NCI-H128 (cell line): ENCODE measurements at regions not wholly inside any gene's neighbourhood (a gene's known extent, or its start where the extent isn't known, plus 50 kb on each side); places are given as distances from the start of the nearest gene placed in this dataset.
"Not testable (repeated sequence)": the region's sequence is repeated elsewhere in the genome, so short reads cannot be mapped to it uniquely, and the experiment has no call there.

Experiments used
- DNase-seq: peaks from one replicate; lab custom pipeline; 2025; ENCODE audit not compliant: unreplicated experiment; lab: John Stamatoyannopoulos, UW

GRCh38 chr9:71514344-71514975 is 253.9 kb downstream of the CEMIP2 start:
- DNase-seq, result no peak

- DNase-seq, result no peak
Measured at GRCh38 chr9:71509054-71509453, 259.3 kb downstream of the CEMIP2 start.

- not testable (repeated sequence) for DNase-seq
Measured at GRCh38 chr9:71508141-71508540, 260.2 kb downstream of the CEMIP2 start.

- DNase-seq, result no peak
Measured at GRCh38 chr9:71506821-71507220, 261.5 kb downstream of the CEMIP2 start.

- DNase-seq, result no peak
Measured at GRCh38 chr9:71504636-71505035, 263.7 kb downstream of the CEMIP2 start.

GRCh38 chr9:71498691-71499090 is 269.6 kb downstream of the CEMIP2 start:
- no peak for DNase-seq

- DNase-seq, result no peak
Measured at GRCh38 chr9:71490810-71491209, 277.5 kb downstream of the CEMIP2 start.

- no peak for DNase-seq
Measured at GRCh38 chr9:71487061-71487460, 281.3 kb downstream of the CEMIP2 start.

GRCh38 chr9:71485326-71485725 is 283.0 kb downstream of the CEMIP2 start:
- DNase-seq, result no peak

GRCh38 chr9:71483436-71483835 is 284.9 kb downstream of the CEMIP2 start:
- DNase-seq, result no peak

- no peak for DNase-seq
Measured at GRCh38 chr9:71479621-71480020, 288.7 kb downstream of the CEMIP2 start.

- DNase-seq, result no peak
Measured at GRCh38 chr9:71472400-71472799, 295.9 kb downstream of the CEMIP2 start.

- DNase-seq, result no peak
Measured at GRCh38 chr9:71465392-71465791, 302.9 kb downstream of the CEMIP2 start.

GRCh38 chr9:71459082-71459481 is 309.2 kb downstream of the CEMIP2 start:
- no peak for DNase-seq

- peak; percentile 55 for DNase-seq
Measured at GRCh38 chr9:71446473-71447411, 321.6 kb downstream of the CEMIP2 start.

- DNase-seq, result peak; percentile 48
Measured at GRCh38 chr9:71446106-71446472, 322.2 kb downstream of the CEMIP2 start.

GRCh38 chr9:71442937-71443336 is 321.5 kb upstream of the TRPM3 start:
- no peak for DNase-seq

GRCh38 chr9:71441266-71441665 is 319.8 kb upstream of the TRPM3 start:
- peak; percentile 33 for DNase-seq

GRCh38 chr9:71431931-71432330 is 310.5 kb upstream of the TRPM3 start:
- no peak for DNase-seq

- DNase-seq, result not testable (repeated sequence)
Measured at GRCh38 chr9:71407341-71407740, 285.9 kb upstream of the TRPM3 start.

- no peak for DNase-seq
Measured at GRCh38 chr9:71403106-71403505, 281.7 kb upstream of the TRPM3 start.

GRCh38 chr9:71393005-71393404 is 271.6 kb upstream of the TRPM3 start:
- no peak for DNase-seq
